ENCODE measurements at regions not wholly inside any gene's neighbourhood (a gene's known extent, or its start where the extent isn't known, plus 50 kb on each side); places are given as distances from the start of the nearest gene placed in this dataset.
A peak's percentile ranks its signal among the peaks of the same experiment; 100 is the strongest.
"Not testable (repeated sequence)": the region's sequence is repeated elsewhere in the genome, so short reads cannot be mapped to it uniquely, and the experiment has no call there.

- H3K4me3 Mint-ChIP-seq, result no peak overlapping the region
- H3K27ac Mint-ChIP-seq, result no peak overlapping the region
- no peak overlapping the region for H3K4me3 ChIP-seq (ENCODE audit: low read length)
- H3K36me3 Mint-ChIP-seq, result no peaks in the 10 kb centered on the region
- no peaks in the 10 kb centered on the region for H3K27me3 ChIP-seq (ENCODE audit: insufficient read depth, low read length, poor library complexity, severe bottlenecking)
- no peak for DNase-seq
- no peaks in the 10 kb centered on the region for H3K27me3 Mint-ChIP-seq
- H3K27ac ChIP-seq (ENCODE audit: low read depth, low read length), result no peak overlapping the region
- no peaks in the 10 kb centered on the region for H3K36me3 ChIP-seq (ENCODE audit: insufficient read depth, low read length)
- ChIA-PET CTCF (no interaction called here), POLR2A (no interaction called here)
- H3K9me3 ChIP-seq (ENCODE audit: low read length), result no peaks in the 10 kb centered on the region
- no peaks in the 10 kb centered on the region for H3K4me1 ChIP-seq (ENCODE audit: insufficient read depth, low read length)
- H3K4me1 Mint-ChIP-seq, result no peaks in the 10 kb centered on the region
- peaks cover 10 to 24% (median 18%) of the 10 kb centered on the region in 5 donors for H3K9me3 Mint-ChIP-seq
These were observed 77.6 kb upstream of the NDN start for GRCh38 chr15:23764716-23765115.

DNA sequence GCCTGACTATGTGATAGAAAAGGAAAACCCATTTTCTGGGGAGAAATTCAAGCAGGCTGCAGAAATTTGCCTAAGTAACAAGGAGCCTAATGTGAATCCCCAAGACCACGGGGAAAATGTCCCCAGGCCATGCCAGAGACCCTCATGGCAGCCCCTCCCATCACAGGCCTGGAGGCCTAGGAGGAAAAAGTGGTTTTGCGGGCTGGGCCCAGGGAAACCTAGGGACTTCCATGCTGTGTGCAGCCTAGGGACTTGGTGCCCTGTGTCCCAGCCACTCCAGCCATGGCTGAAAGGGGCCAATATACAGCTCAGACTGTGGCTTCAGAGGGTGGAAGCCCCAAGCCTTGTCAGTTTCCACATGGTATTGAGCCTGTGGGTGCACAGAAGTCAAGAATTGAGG lies 79.7 kb upstream of the NDN start:
- H3K4me3 Mint-ChIP-seq; H3K36me3 ChIP-seq (ENCODE audit: insufficient read depth, low read length); POLR2A ChIA-PET; H3K27ac ChIP-seq (ENCODE audit: low read depth, low read length); H3K4me1 Mint-ChIP-seq; H3K27me3 Mint-ChIP-seq; H3K27me3 ChIP-seq (ENCODE audit: insufficient read depth, low read length, poor library complexity, severe bottlenecking); DNase-seq; H3K27ac Mint-ChIP-seq; CTCF ChIA-PET; H3K9me3 ChIP-seq (ENCODE audit: low read length); H3K4me1 ChIP-seq (ENCODE audit: insufficient read depth, low read length); H3K36me3 Mint-ChIP-seq; H3K4me3 ChIP-seq (ENCODE audit: low read length): not testable (repeated sequence)
- peaks cover 11 to 27% (median 20%) of the 10 kb centered on the region in 5 donors for H3K9me3 Mint-ChIP-seq

DNA sequence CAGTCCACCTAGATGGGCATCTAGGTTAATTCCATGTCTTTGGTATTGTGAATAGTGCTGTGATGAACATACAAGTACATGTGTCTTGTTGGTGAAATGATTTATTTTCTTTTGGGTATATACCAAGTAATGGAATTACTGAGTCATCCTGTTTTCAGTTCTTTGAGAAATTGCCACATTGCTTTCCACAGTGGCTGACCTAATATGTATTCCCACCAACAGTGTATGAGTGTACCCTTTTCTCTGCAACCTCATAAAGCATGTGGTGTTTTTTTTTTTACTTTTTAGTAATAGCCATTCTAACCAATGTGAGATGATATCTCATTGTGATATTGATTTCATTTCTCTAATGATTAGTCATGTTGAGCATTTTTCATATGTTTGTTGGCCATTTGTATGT lies 86.0 kb upstream of the NDN start:
- CTCF ChIA-PET, result no interaction called here
- Histone ChIP-seq H3K9me3 (ENCODE audit: low read length) (no peaks in the 10 kb centered on the region), H3K27me3 (ENCODE audit: insufficient read depth, low read length, poor library complexity, severe bottlenecking) (no peaks in the 10 kb centered on the region), H3K4me3 (ENCODE audit: low read length) (no peak overlapping the region), H3K27ac (ENCODE audit: low read depth, low read length) (no peak overlapping the region), H3K4me1 (ENCODE audit: insufficient read depth, low read length) (no peaks in the 10 kb centered on the region), H3K36me3 (ENCODE audit: insufficient read depth, low read length) (no peaks in the 10 kb centered on the region)
- no peak overlapping the region for H3K27ac Mint-ChIP-seq
- no peaks in the 10 kb centered on the region for H3K27me3 Mint-ChIP-seq
- POLR2A ChIA-PET, result no interaction called here
- no peaks in the 10 kb centered on the region for H3K36me3 Mint-ChIP-seq
- H3K4me3 Mint-ChIP-seq, result no peak overlapping the region
- peaks cover 7 to 38% (median 8%) of the 10 kb centered on the region in 5 donors for H3K9me3 Mint-ChIP-seq
- no peak for DNase-seq
- no peaks in the 10 kb centered on the region for H3K4me1 Mint-ChIP-seq

DNA sequence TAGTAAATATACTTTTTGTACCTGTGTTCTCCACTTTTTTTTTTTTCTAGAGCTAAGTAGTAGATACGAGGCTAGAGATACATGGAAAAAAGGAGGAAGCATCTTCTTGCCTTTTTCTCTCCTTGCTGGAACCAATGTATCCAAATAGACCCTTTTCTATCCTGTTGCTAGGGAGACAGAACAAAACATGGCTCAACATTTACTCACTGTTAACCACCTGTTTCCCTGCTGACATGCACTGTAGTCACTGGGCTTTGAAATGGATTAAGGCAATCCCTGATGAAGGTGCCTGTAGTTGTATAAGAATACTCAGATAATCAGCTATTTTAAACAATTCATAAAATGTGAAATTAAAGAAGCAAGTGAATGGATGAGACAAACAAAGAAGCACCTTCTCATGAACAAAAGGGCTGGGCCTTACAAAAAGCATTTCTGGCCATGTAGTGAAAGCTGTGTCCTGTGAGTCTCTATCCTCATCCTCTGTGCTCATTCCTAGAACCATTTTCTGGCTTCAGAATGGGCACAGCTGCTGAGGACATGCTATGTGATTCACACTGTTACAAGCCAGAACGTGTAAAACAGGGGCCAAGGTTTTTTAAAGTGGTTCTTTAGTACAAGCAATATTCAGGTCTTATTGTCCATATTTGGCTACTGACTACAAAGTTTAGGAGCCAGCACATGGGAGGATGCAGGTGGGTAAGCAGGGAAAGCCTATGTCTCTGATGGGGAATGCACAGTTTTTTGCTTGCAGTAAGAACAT lies 100.4 kb upstream of the NDN start:
- no peak overlapping the region for H3K27ac ChIP-seq (ENCODE audit: low read depth, low read length)
- no peaks in the 10 kb centered on the region for H3K36me3 ChIP-seq (ENCODE audit: insufficient read depth, low read length)
- ChIA-PET CTCF (no interaction called here), POLR2A (no interaction called here)
- no peak overlapping the region for H3K4me3 ChIP-seq (ENCODE audit: low read length)
- Mint-ChIP-seq H3K27me3 (no peaks in the 10 kb centered on the region), H3K27ac (no peak overlapping the region), H3K4me3 (no peak overlapping the region), H3K9me3 (peaks cover 0 to 10% (median 6%) of the 10 kb centered on the region in 5 donors), H3K4me1 (no peaks in the 10 kb centered on the region), H3K36me3 (no peaks in the 10 kb centered on the region)
- H3K27me3 ChIP-seq (ENCODE audit: insufficient read depth, low read length, poor library complexity, severe bottlenecking), result no peaks in the 10 kb centered on the region
- no peaks in the 10 kb centered on the region for H3K4me1 ChIP-seq (ENCODE audit: insufficient read depth, low read length)
- H3K9me3 ChIP-seq (ENCODE audit: low read length), result no peaks in the 10 kb centered on the region
- no peak for DNase-seq

DNA sequence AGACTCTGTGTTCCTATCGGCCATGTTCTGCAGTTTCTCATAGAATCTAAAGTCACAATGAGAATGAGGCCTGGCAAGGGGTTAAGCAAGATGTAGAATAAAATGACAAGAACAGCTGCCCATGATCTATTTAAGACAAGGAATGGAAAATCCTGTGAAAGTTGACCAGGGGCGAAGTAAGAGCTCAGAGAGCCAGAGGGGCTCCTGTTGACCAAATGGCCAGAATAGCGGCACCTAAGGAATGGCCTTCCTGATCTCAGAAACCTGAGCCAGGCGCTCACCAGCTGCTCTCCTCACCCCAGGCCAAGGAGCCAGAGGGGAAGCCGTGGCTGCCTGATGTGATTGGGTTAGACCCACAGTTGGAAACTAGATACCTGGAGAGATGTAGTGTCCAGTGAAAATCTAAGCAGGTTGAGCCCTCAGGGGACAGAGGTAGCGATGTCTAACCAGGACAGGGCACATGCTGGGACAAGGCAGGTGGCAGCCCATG lies 106.1 kb upstream of the NDN start:
- CTCF ChIA-PET, result no interaction called here
- no peaks in the 10 kb centered on the region for H3K36me3 ChIP-seq (ENCODE audit: insufficient read depth, low read length)

GRCh38 chr15:23797747-23798446 lies 110.8 kb upstream of the NDN start:
- Histone ChIP-seq H3K9me3 (ENCODE audit: low read length) (no peaks in the 10 kb centered on the region), H3K27me3 (ENCODE audit: insufficient read depth, low read length, poor library complexity, severe bottlenecking) (no peaks in the 10 kb centered on the region), H3K4me1 (ENCODE audit: insufficient read depth, low read length) (no peaks in the 10 kb centered on the region), H3K36me3 (ENCODE audit: insufficient read depth, low read length) (no peaks in the 10 kb centered on the region), H3K4me3 (ENCODE audit: low read length) (no peak overlapping the region), H3K27ac (ENCODE audit: low read depth, low read length) (no peak overlapping the region)
- Mint-ChIP-seq H3K27me3 (peaks cover 0 to 1% of the 10 kb centered on the region in 2 donors), H3K9me3 (peaks cover 5 to 17% (median 12%) of the 10 kb centered on the region in 5 donors), H3K4me3 (peak overlapping the region in 1 of 7 donors; percentile 37), H3K27ac (no peak overlapping the region), H3K36me3 (no peaks in the 10 kb centered on the region), H3K4me1 (no peaks in the 10 kb centered on the region)
- CTCF ChIA-PET, result no interaction called here
- POLR2A ChIA-PET, result no interaction called here
- DNase-seq, result no peak

More for the DNA sequence above, 106.1 kb upstream of the NDN start:
- H3K27ac ChIP-seq (ENCODE audit: low read depth, low read length), result no peak overlapping the region
- H3K4me1 ChIP-seq (ENCODE audit: insufficient read depth, low read length), result no peaks in the 10 kb centered on the region
- peaks cover 0 to 12% (median 7%) of the 10 kb centered on the region in 5 donors for H3K9me3 Mint-ChIP-seq
- no peaks in the 10 kb centered on the region for H3K36me3 Mint-ChIP-seq
- no peak overlapping the region for H3K27ac Mint-ChIP-seq
- H3K27me3 ChIP-seq (ENCODE audit: insufficient read depth, low read length, poor library complexity, severe bottlenecking), result no peaks in the 10 kb centered on the region
- H3K9me3 ChIP-seq (ENCODE audit: low read length), result no peaks in the 10 kb centered on the region
- peaks cover 0 to 1% of the 10 kb centered on the region in 2 donors for H3K27me3 Mint-ChIP-seq
- no peak overlapping the region for H3K4me3 ChIP-seq (ENCODE audit: low read length)
- H3K4me3 Mint-ChIP-seq, result no peak overlapping the region
- POLR2A ChIA-PET, result no interaction called here
- no peak for DNase-seq
- no peaks in the 10 kb centered on the region for H3K4me1 Mint-ChIP-seq

- peaks cover 0 to 1% of the 10 kb centered on the region in 2 donors for H3K27me3 Mint-ChIP-seq
- no peaks in the 10 kb centered on the region for H3K36me3 Mint-ChIP-seq
- no peaks in the 10 kb centered on the region for H3K36me3 ChIP-seq (ENCODE audit: insufficient read depth, low read length)
- H3K27ac ChIP-seq (ENCODE audit: low read depth, low read length), result no peak overlapping the region
- H3K9me3 Mint-ChIP-seq, result peaks cover 6 to 14% (median 10%) of the 10 kb centered on the region in 5 donors
- H3K9me3 ChIP-seq (ENCODE audit: low read length), result no peaks in the 10 kb centered on the region
- POLR2A ChIA-PET, result no interaction called here
- no peak overlapping the region for H3K4me3 Mint-ChIP-seq
- H3K4me1 Mint-ChIP-seq, result no peaks in the 10 kb centered on the region
- no peak for DNase-seq
- H3K27ac Mint-ChIP-seq, result no peak overlapping the region
- H3K27me3 ChIP-seq (ENCODE audit: insufficient read depth, low read length, poor library complexity, severe bottlenecking), result no peaks in the 10 kb centered on the region
- CTCF ChIA-PET, result interaction anchor here (1.2 kb wide), 1 partner anchor 9 kb away, joined by 3 read pairs; no protein-coding TSS in a partner anchor
- H3K4me1 ChIP-seq (ENCODE audit: insufficient read depth, low read length), result no peaks in the 10 kb centered on the region
- no peak overlapping the region for H3K4me3 ChIP-seq (ENCODE audit: low read length)
These were observed 114.8 kb upstream of the NDN start for GRCh38 chr15:23801881-23802280.

- CTCF ChIA-PET; POLR2A ChIA-PET; H3K4me3 Mint-ChIP-seq; H3K27ac Mint-ChIP-seq; H3K4me1 ChIP-seq (ENCODE audit: insufficient read depth, low read length); H3K4me3 ChIP-seq (ENCODE audit: low read length); H3K36me3 ChIP-seq (ENCODE audit: insufficient read depth, low read length); H3K27me3 ChIP-seq (ENCODE audit: insufficient read depth, low read length, poor library complexity, severe bottlenecking); H3K27ac ChIP-seq (ENCODE audit: low read depth, low read length); H3K27me3 Mint-ChIP-seq; H3K36me3 Mint-ChIP-seq; H3K4me1 Mint-ChIP-seq; DNase-seq; H3K9me3 ChIP-seq (ENCODE audit: low read length): not testable (repeated sequence)
- H3K9me3 Mint-ChIP-seq, result peaks cover under 1 to 16% (median 10%) of the 10 kb centered on the region in 5 donors
These were observed 115.9 kb upstream of the NDN start for GRCh38 chr15:23802896-23803435.

All from CD8-positive, alpha-beta memory T cell (primary cell).